ENCODE measurements at regions not wholly inside any gene's neighbourhood (a gene's known extent, or its start where the extent isn't known, plus 50 kb on each side); places are given as distances from the start of the nearest gene placed in this dataset.

- no peak for TF ChIP-seq SMAD2 (IDR thresholded peaks at IDR 0.05; ENCODE audit: low read depth, low read length)
- TF ChIP-seq DEAF1 (CRISPR knock-in tag; IDR thresholded peaks at IDR 0.05), result no peak
- no peak for TF ChIP-seq CTCF (IDR thresholded peaks at IDR 0.05 in 2 of 3, conservative IDR thresholded peaks at IDR 0.05 in 1 of 3; ENCODE audit: insufficient read depth in 2 of 3, low read depth in 1 of 3, low read length in 3 of 3)
- TF ChIP-seq ARID1B (IDR thresholded peaks at IDR 0.05), result no peak
- no peak for TF ChIP-seq ZNF384 (IDR thresholded peaks at IDR 0.05; ENCODE audit: low read depth, low read length)
- no peak for TF ChIP-seq MAFK (IDR thresholded peaks at IDR 0.05; ENCODE audit: low read length)
- TF ChIP-seq ZNF830 (CRISPR knock-in tag; IDR thresholded peaks at IDR 0.05), result no peak
- TF ChIP-seq KLF1 (tag; IDR thresholded peaks at IDR 0.05), result no peak
- TF ChIP-seq RERE (CRISPR knock-in tag; IDR thresholded peaks at IDR 0.05; ENCODE audit: borderline replicate concordance), result no peak
- no peak for TF ChIP-seq ETS2 (tag; IDR thresholded peaks at IDR 0.05; ENCODE audit: borderline replicate concordance, poor library complexity, severe bottlenecking)
- TF ChIP-seq ATF3 (IDR thresholded peaks at IDR 0.05), result no peak
- no peak for TF ChIP-seq ATF3 (CRISPR knock-in tag; conservative IDR thresholded peaks at IDR 0.05)
- TF ChIP-seq FOXK1 (CRISPR knock-in tag; IDR thresholded peaks at IDR 0.05; ENCODE audit: borderline replicate concordance), result no peak
- TF ChIP-seq KAT2B (IDR thresholded peaks at IDR 0.05; ENCODE audit: low read depth, low read length), result no peak
- TF ChIP-seq EZH2 (IDR thresholded peaks at IDR 0.05; ENCODE audit: borderline replicate concordance, low read depth, low read length), result no peak
These were observed 379.2 kb downstream of the AASDHPPT start for GRCh38 chr11:106456647-106457046.

Measured in K562 (cell line).